ENCODE measurements at regions not wholly inside any gene's neighbourhood (a gene's known extent, or its start where the extent isn't known, plus 50 kb on each side); places are given as distances from the start of the nearest gene placed in this dataset.

GRCh38 chr13:81012031-81012430, 671.1 kb upstream of the SPRY2 start:
- H3K18ac ChIP-seq (ENCODE audit: low read depth, low read length) = no peak overlapping the region
- WGBS, 2 experiments (ENCODE audit: extremely low coverage in 2 of 2, insufficient read length in 1 of 2) = 50% methylated on average over 1 of the region's 4 CpGs; no CpG with 5 or more reads in 1 of the 2 experiments
- BruUV-seq (replicated peaks) = no TSS peak

More at GRCh38 chr13:81012031-81012430, 671.1 kb upstream of the SPRY2 start:
- Histone ChIP-seq H2AFZ (replicated peaks; ENCODE audit: low read length, poor library complexity) (no peak overlapping the region), H2AK5ac (ENCODE audit: low read depth, low read length) (no peak overlapping the region), H3K9me1 (ENCODE audit: insufficient read depth, low read length) (no peaks in the 10 kb centered on the region), H3K4me1 (ENCODE audit: control insufficient read depth, insufficient read depth, low read length) (no peaks in the 10 kb centered on the region), H2BK120ac (ENCODE audit: low read depth, low read length) (no peak overlapping the region), H2BK20ac (ENCODE audit: low read depth, low read length) (no peak overlapping the region), H2BK15ac (ENCODE audit: low read depth, low read length) (no peak overlapping the region), H4K8ac (ENCODE audit: low read depth in 2 of 2, low read length in 2 of 2) (no peak overlapping the region), H3K4ac (ENCODE audit: low read depth, low read length) (no peak overlapping the region), H3K36me3 (ENCODE audit: control insufficient read depth, insufficient read depth, low read length) (no peaks in the 10 kb centered on the region), H3K9me3 (ENCODE audit: control insufficient read depth, insufficient read depth, low read length) (peaks cover 10% of the 10 kb centered on the region), H3K4me2 (ENCODE audit: low read depth, low read length) (no peak overlapping the region), H3K27me3 (ENCODE audit: control insufficient read depth, insufficient read depth, low read length) (no peaks in the 10 kb centered on the region), H3K27ac (ENCODE audit: insufficient read depth, low read length) (no peak overlapping the region), H3K23ac (ENCODE audit: low read depth, low read length) (no peak overlapping the region), H2AK9ac (replicated peaks; ENCODE audit: low read depth, low read length, poor library complexity) (no peak overlapping the region), H3K56ac (ENCODE audit: extremely low read depth, insufficient read depth, low read length) (no peak overlapping the region), H3K9ac (ENCODE audit: low read depth, low read length) (no peak overlapping the region), H3K4me3 (ENCODE audit: insufficient read depth, low read depth, low read length) (no peak overlapping the region), H4K91ac (ENCODE audit: insufficient read depth, low read depth, low read length) (no peak overlapping the region), H3K79me1 (ENCODE audit: low read depth in 1 of 2, low read length in 2 of 2) (no peaks in the 10 kb centered on the region), H4K5ac (ENCODE audit: low read depth, low read length) (no peak overlapping the region), H4K20me1 (ENCODE audit: insufficient read depth, low read length) (no peaks in the 10 kb centered on the region), H3K14ac (replicated peaks; ENCODE audit: low read depth, low read length) (no peak overlapping the region), H2BK5ac (ENCODE audit: low read depth, low read length, poor library complexity, severe bottlenecking) (no peak overlapping the region)
- no peak for TF ChIP-seq USF2 (IDR thresholded peaks at IDR 0.05; ENCODE audit: low read depth, low read length)
- TF ChIP-seq MXI1 (IDR thresholded peaks at IDR 0.05; ENCODE audit: borderline replicate concordance, low read depth, low read length) = no peak
- ChIA-PET CTCF (no interaction called here), POLR2A (ENCODE audit: unreplicated experiment) (no interaction called here)
- ATAC-seq (ENCODE audit: low read depth) (no peak), DNase-seq (no peak)
- in situ Hi-C loops (cut with MboI; ENCODE audit: low sequenced_read_pairs) (no loop called here), intact Hi-C loops (cut with micrococcal nuclease) (loop anchor here (10.0 kb wide), 1 partner anchor 1347 kb away; no protein-coding TSS in a partner anchor), dilution Hi-C loops (cut with HindIII; ENCODE audit: low sequenced_read_pairs, unreplicated experiment) (no loop called here)

All from IMR-90 (cell line).